ENCODE measurements at regions not wholly inside any gene's neighbourhood (a gene's known extent, or its start where the extent isn't known, plus 50 kb on each side); places are given as distances from the start of the nearest gene placed in this dataset.
A peak's percentile ranks its signal among the peaks of the same experiment; 100 is the strongest.

DNA sequence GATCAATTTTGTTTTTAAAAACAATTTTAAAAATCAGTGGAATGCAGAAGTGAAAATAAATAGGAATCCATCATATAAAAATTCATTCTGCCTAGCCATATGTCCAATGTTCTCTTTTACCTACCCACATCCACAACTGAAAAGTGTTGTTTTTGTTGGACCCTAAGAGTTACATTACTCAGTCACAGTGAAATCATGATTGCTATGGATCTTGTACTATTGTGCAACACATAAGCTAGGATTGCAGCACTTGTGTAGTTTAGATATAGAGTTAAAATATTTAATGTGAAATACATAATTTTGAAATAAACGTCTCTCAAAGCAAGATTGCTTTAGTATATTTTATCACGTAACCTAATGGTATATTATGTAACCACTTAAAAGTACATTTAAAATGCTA lies 213.3 kb upstream of the CLEC14A start:
- Histone ChIP-seq H3K4me1 (no peaks in the 10 kb centered on the region), H3K9me3 (peaks cover 0 to 5% (median 0%) of the 10 kb centered on the region in 11 donors), H3K36me3 (no peaks in the 10 kb centered on the region), H3K27me3 (no peaks in the 10 kb centered on the region), H3K4me3 (no peak overlapping the region), H3K27ac (no peak overlapping the region)
- WGBS, 2 donors, result 88 to 93% methylated on average over 2 of the region's 2 CpGs
- no peak for DNase-seq
- TF ChIP-seq, protein P1, sequence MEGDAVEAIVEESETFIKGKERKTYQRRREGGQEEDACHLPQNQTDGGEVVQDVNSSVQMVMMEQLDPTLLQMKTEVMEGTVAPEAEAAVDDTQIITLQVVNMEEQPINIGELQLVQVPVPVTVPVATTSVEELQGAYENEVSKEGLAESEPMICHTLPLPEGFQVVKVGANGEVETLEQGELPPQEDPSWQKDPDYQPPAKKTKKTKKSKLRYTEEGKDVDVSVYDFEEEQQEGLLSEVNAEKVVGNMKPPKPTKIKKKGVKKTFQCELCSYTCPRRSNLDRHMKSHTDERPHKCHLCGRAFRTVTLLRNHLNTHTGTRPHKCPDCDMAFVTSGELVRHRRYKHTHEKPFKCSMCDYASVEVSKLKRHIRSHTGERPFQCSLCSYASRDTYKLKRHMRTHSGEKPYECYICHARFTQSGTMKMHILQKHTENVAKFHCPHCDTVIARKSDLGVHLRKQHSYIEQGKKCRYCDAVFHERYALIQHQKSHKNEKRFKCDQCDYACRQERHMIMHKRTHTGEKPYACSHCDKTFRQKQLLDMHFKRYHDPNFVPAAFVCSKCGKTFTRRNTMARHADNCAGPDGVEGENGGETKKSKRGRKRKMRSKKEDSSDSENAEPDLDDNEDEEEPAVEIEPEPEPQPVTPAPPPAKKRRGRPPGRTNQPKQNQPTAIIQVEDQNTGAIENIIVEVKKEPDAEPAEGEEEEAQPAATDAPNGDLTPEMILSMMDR (IDR thresholded peaks at IDR 0.05), result no peak
- no peak for ATAC-seq
- intact Hi-C loops (cut with DNase I), result no loop called here

DNA sequence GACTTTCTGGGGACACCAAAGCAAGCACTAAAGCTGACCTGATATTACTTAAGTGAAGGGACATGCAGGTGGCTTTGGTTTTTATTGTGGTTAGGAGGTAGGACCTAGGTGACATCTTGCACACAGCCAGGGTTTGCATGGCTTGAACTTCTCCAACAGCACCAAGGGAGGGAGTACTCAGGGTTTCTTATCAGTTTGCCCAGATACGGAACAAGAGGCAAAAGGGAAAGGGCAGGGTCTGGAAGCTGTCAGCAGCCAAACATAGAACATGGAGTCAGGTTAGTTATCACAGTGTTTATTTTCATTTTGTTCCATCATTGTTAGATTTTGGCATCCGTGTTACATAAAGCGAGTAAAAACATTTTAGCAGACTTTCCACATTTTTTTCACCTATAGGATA lies 186.3 kb upstream of the CLEC14A start:
- Histone ChIP-seq H3K27ac (no peak overlapping the region), H3K27me3 (no peaks in the 10 kb centered on the region), H3K36me3 (no peaks in the 10 kb centered on the region), H3K9me3 (peaks cover 0 to 44% (median 28%) of the 10 kb centered on the region in 11 donors), H3K4me1 (no peaks in the 10 kb centered on the region), H3K4me3 (no peak overlapping the region)
- TF ChIP-seq, protein P1 (IDR thresholded peaks at IDR 0.05), result no peak
- intact Hi-C loops (cut with DNase I), result no loop called here
- 7 to 10% methylated on average over 3 of the region's 3 CpGs for WGBS, 2 donors
- DNase-seq (peak in 1 of 2 donors; percentile 15), ATAC-seq (peak in 6 of 8 donors; percentile 41 to 76 (median 65))

DNA sequence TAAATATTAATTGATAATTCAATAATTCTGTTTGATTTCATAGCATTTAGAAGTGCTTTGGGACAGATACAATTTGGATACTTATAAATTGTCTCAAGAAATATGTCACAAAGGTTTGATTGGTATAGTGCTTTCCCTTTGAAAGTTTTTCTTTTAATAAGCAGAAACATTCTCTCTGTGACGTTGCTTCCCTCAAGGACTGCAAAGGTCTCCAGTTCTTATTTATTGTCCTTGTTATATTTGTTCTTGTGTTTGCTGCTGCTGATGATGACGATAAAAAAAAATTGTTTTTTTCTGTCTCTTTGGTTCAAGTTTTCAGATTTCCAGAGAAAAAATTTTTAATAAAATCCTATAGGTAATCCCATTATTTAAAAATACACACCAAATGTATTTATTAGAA lies 176.3 kb upstream of the CLEC14A start:
- Histone ChIP-seq H3K9me3 (no peaks in the 10 kb centered on the region), H3K36me3 (no peaks in the 10 kb centered on the region), H3K4me3 (no peak overlapping the region), H3K27ac (no peak overlapping the region), H3K4me1 (no peaks in the 10 kb centered on the region), H3K27me3 (no peaks in the 10 kb centered on the region)
- TF ChIP-seq, protein P1 (IDR thresholded peaks at IDR 0.05), result no peak
- ATAC-seq (no peak), DNase-seq (no peak)
- 87 to 91% methylated on average over 2 of the region's 2 CpGs for WGBS, 2 donors
- intact Hi-C loops (cut with DNase I), result no loop called here

DNA sequence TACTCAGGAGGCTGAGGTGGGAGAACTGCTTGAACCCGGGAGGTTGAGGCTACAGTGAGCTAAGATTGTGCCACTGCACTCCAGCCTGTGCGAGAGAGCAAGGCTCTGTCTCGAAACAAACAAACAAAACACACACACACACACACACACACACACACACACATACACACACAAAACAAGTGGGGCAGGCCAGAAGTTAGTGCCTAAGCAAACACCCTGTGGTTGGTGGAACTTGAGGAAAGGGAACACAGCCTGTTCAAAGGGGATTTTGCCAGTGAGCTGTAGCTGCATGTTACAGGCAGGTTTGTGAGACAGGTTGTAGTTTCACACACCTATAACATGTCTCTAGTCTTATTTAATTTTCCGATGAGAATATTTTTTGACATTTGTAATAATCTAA lies 175.3 kb upstream of the CLEC14A start:
- DNase-seq (no peak), ATAC-seq (no peak)
- TF ChIP-seq, protein P1 (IDR thresholded peaks at IDR 0.05), result no peak
- H3K36me3 ChIP-seq, result no peaks in the 10 kb centered on the region
- H3K4me1 ChIP-seq, result no peaks in the 10 kb centered on the region
- H3K27me3 ChIP-seq, result no peaks in the 10 kb centered on the region
- no peak overlapping the region for H3K4me3 ChIP-seq
- 90 to 92% methylated on average over 4 of the region's 4 CpGs for WGBS, 2 donors
- intact Hi-C loops (cut with DNase I), result no loop called here
- no peaks in the 10 kb centered on the region for H3K9me3 ChIP-seq
- no peak overlapping the region for H3K27ac ChIP-seq

All from heart right ventricle (tissue), 16 donors.